ENCODE measurements at regions not wholly inside any gene's neighbourhood (a gene's known extent, or its start where the extent isn't known, plus 50 kb on each side); places are given as distances from the start of the nearest gene placed in this dataset.
"Not testable (repeated sequence)": the region's sequence is repeated elsewhere in the genome, so short reads cannot be mapped to it uniquely, and the experiment has no call there.

- no peak for DNase-seq
Observed at GRCh38 chr2:116776556-116776955, 1037.9 kb upstream of the DDX18 start.

DNA sequence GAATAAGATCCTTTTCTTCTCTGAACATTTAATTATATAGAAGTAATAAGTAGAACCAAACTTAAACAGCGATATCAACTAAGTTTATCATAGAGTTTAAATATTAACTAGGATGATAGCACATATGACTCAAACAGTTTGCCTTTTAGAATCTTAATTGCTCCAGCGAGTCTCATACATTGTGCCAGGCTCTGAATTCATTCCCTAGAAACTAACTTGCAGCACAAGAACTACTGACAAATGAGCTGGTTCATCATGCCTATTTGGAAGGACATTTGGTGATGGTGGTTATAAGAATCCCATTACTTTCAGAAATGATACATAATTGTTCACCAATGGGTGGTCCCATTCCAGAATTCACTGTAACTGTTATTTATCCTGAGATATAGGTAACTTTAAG, 1026.6 kb upstream of the DDX18 start:
- no peak for DNase-seq

DNA sequence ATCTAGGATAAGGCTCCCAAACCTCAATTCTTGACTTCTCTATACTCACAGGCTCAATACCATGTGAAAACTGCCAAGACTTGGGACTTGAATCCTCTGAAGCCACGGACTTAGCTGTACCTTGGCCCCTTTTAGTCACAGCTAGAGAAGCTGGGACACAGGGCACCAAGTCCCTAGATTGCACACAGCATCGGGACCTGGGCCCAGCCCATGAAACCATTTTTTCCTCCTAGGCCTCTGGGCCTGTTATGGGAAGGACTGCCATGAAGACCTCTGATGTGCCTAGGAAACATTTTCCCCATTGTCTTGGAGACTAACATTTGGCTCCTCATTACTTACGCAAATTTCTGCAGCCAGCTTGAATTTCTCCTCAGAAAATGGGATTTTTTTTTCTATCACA, 1011.8 kb upstream of the DDX18 start:
- no peak for DNase-seq

- no peak for DNase-seq
Observed at GRCh38 chr2:116804901-116805300, 1009.6 kb upstream of the DDX18 start.

GRCh38 chr2:116806505-116806904, 1008.0 kb upstream of the DDX18 start:
- DNase-seq, result not testable (repeated sequence)

- no peak for DNase-seq
Observed at GRCh38 chr2:116809109-116809508, 1005.4 kb upstream of the DDX18 start.

- no peak for DNase-seq
Observed at GRCh38 chr2:116810071-116810470, 1004.4 kb upstream of the DDX18 start.

DNA sequence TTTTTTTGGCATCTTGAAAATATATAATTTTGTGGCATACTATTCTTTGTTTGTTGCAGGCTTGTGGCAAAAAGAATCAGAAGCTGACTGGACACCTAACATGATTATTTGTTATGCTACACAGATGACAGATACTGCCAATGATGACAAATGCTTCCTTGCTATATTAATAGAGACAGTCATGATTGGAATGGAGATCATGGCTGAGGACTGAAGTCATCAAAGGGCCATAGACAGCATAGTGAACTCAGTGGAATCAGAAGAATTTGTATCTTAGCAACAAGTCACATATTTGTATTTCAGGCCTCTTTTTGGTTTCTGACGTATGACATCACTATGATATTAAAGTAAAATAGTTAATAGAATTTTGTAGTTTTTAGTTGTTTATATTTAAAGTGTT, 1003.8 kb upstream of the DDX18 start:
- no peak for DNase-seq

DNA sequence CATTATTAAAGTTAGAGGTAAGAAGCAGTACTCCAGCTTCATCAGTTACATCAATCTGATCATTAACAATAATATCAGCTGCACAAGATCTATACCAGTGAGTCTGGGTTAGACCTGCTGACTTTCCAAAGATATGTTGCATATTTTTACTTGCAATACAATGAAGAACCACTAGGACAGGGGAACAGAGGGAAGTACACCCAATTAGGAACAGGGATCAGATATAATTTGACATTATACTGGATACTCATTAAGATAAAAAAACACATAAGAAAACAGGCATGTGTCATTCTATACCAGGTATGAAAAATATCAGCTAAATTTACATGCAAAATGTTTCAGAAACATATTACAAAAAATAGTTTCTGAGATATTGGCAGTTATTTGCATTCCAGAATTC, 995.1 kb upstream of the DDX18 start:
- DNase-seq, result no peak

DNA sequence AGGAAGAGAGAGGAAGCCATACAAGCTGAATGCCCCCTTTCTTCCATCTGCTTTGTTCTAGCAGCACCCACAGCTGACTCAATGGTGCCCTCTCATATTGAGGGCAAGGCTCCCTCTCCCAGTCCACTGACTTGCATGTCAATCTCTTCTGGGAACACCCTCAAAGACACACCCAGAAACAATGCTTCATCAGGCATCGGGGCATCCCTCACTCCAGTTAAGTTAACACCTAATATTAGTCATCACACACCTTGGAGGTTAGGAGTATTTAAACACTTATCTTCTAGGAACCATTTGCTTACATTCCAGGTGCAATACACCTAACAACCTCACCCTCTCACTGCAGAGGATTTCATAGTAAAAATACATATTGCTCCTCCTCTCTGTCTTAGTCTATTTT, 993.5 kb upstream of the DDX18 start:
- no peak for DNase-seq

DNA sequence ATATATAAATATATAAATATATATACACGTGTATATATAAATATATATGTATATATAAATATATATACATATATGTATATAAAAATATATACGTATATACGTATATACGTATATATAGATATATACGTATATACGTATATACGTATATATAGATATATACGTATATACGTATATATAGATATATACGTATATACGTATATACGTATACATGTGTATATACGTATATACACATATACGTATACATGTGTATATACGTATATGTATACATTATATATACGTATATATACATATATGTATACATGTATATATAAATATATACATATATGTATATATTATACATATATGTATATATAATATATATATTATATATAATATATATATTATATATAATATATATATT, 984.9 kb upstream of the DDX18 start:
- DNase-seq, result not testable (repeated sequence)

DNA sequence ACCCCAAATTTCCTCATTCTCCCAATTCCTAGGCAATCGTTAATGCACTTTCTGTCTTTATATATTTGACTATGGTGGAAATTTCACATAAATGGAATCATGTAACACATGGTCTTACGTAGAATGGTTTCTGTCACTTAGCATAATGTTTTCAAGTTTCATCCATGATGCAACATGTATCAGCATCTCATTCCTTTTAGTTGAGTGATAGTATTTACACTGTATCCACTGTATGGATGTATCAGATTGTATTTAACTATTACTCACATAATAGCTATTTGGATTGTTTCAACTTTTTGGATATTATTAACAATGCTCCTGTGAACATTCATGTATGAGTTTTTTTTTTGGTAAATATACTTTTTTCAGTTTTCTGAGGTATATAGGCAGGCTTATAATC, 982.3 kb upstream of the DDX18 start:
- DNase-seq, result no peak

- no peak for DNase-seq
Observed at GRCh38 chr2:116833052-116833451, 981.4 kb upstream of the DDX18 start.

- no peak for DNase-seq
Observed at GRCh38 chr2:116842164-116842563, 972.3 kb upstream of the DDX18 start.

GRCh38 chr2:116859708-116860107, 954.8 kb upstream of the DDX18 start:
- no peak for DNase-seq

GRCh38 chr2:116874021-116874420, 940.5 kb upstream of the DDX18 start:
- no peak for DNase-seq

GRCh38 chr2:116877274-116877673, 937.2 kb upstream of the DDX18 start:
- no peak for DNase-seq

DNA sequence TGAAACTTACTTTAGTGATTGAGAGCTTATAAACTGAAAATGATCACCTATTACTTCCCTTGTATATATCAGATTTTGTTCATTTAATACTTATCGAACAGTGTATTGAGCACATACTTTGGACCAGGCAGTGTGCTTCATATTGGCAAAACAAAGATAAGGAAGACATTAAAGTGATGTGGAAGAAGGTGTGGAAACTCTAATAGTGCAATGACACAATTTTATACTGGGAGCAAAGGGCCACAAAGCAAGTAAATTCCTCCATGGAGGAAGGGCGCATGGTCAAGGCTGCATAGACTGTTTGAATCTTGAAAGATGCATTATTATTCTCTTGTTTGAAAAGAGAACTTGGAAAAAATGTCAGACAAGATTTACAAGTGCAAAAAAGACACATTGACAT, 936.5 kb upstream of the DDX18 start:
- DNase-seq, result no peak

DNA sequence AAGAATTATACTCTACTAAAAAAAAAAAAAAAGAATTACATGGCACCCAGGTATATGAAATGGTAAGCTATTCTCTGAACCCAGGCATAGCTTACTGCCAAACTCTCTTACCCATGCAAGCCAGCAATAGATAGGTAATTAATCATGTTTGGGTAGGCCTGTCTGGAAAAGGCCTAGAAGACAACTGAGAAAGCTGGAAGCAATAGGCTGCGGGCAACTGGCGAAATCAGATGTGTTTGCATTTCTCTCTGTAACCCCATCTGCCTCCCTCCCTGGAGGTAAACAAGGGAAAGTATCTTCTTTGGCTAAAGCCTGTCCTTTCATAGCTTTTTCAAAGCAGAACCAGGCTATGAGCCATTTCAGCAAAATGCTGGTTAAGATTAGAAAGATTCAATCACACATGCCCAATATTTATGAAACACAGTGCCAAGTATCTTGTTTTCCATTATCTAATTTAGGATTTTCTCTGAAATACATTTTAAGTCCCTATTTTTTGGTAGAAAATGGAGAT, 934.8 kb upstream of the DDX18 start:
- no peak for DNase-seq

- DNase-seq, result no peak
Observed at GRCh38 chr2:116891191-116891590, 923.3 kb upstream of the DDX18 start.

DNA sequence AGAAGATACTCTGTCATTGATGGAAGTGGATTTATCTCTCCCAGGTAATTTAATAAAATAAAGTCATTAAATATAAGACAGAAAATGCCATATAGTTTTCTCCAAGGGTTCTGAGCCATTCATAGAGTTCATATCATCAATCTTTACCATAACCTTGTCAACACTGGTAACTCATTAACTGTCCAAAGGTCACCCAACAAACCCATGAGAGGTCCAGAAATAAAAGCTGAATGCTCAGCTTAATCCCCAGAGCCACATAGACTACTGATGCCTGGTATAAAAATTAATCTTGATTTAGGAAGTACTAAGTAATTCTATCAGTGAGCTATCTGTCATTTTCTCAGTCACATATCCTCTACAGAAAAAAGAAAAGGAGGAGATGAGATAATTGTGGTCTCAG, 903.0 kb upstream of the DDX18 start:
- no peak for DNase-seq

GRCh38 chr2:116915673-116916072, 898.8 kb upstream of the DDX18 start:
- DNase-seq, result no peak

DNA sequence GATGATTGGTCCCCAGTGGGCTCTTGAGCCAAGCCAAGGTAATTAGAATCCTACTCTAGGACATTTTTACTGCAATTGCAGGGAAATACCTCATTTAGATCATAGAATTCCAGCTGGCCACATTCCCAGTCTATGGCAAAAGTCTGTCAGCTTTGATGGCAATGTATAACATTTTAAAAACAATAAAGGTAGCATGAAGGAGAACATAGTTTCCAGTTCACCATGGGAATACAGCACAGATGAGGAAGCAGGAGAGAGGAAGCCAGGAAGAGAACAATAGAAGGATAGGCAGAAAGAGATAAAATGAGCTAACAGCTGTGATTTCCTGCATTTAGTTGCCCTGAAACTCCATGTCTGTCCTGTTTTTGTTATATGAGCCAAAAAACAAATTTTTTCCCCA, 897.3 kb upstream of the DDX18 start:
- DNase-seq, result no peak

DNA sequence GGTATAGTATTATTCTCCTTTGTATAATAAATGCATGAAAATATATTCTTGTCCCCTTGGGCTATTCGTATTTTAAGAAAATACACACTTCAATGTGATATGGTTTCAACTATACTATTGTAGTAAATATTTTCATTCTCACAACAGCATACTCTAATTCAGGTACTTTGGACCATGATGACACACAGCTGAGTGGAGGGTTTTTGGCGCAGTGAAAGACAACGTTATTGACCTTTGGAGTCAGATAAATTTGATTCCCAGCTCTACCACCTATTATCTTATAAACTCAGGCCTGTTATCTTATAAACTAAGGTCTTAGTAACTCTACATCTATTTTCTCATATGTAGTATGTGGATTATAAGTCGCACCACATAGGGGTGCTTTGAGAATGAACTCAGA, 895.9 kb upstream of the DDX18 start:
- DNase-seq, result no peak

- DNase-seq, result no peak
Observed at GRCh38 chr2:116922414-116922813, 892.1 kb upstream of the DDX18 start.

DNA sequence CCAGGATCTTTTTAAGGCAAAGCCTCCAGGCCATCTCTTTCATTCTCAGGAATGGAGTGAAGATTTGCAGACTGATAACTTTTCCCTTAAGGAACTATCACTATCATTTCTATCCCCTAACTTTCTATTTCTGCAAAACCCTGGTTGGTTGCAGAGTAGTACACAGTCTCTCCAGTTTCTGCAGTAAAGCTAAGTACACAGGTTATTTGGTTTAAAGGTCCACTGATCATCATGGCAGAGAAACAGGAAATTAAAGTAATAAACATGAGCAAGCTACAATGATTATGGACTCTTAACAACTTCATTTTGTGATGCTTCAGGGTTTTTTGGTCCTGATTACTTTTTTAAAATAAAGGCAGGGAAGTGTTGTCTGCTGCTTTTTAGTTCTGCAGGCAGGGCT, 890.0 kb upstream of the DDX18 start:
- DNase-seq, result no peak

Data from GDM1 (cell line).